ENCODE measurements at regions not wholly inside any gene's neighbourhood (a gene's known extent, or its start where the extent isn't known, plus 50 kb on each side); places are given as distances from the start of the nearest gene placed in this dataset.
A peak's percentile ranks its signal among the peaks of the same experiment; 100 is the strongest.

DNA sequence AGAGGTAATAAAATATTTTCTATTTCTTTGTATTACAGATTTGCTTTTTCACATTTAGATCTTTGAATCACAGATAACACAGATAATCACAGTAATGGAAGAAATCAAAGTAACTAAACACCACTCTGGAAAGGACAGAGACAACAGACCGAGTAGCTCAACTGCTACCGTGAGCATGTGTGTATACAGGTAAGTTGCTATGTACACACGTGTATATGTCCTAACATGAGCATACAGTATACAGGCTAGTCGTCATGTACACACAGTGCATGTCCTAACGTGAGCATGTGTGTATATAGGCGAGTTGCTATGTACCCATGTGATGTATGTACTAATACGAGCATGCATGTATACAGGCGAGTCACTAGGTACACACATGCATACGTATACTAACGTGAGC, 379.0 kb downstream of the THBS2 start:
- peaks cover 20% of the 10 kb centered on the region for H3K27me3 Mint-ChIP-seq
- H3K4me1 Mint-ChIP-seq (ENCODE audit: unreplicated experiment): peaks cover 33% of the 10 kb centered on the region

DNA sequence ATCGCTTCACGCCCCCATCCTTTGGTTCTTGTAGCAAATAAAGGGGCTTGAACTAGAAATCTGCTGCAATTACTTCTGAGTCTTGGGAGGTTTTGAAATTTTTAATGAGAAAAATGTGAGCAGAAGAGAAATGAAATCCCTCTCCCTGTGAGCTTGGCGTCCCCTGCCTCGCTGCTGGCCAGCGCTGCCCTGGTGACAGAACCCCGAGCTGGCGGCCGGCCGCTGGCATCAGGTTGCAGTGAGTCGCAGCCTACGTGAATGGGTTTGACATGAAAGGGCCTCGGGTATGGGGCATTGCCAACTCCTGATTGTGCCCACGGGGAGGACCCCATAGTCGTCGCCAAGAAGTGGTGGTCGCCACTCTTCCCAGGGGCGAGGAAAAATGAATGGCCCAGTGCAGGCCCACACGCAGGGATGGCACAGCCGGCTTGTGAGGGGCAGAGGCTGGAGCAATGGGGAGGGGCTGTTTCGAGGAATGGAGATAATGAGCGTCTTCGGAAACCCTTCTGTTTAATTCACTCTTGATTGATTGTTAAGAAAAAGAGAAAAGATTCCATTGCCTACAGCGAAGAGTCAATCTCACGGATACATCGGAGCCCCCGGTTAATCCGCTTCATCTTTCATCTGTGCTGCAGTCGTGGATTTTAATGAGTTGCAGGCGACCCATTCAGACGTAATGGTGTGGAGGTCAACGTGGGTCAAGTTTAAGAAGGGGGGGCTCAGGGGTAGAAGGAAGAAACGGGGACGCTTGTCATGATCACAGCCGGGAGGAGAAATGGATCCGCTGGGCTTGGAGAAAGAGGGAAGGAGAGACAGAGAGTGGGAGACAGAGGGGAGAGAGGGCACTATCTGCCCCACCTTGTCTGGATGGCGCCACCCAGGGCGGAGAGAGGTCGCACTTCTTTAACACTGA, 380.1 kb downstream of the THBS2 start:
- H3K27ac Mint-ChIP-seq: peak overlapping the region; percentile 38
- H3K4me1 Mint-ChIP-seq (ENCODE audit: unreplicated experiment): peaks cover 33% of the 10 kb centered on the region
- peaks cover 20% of the 10 kb centered on the region for H3K27me3 Mint-ChIP-seq

More for the DNA sequence above, 379.0 kb downstream of the THBS2 start:
- H3K9me3 Mint-ChIP-seq: no peaks in the 10 kb centered on the region
- no peak overlapping the region for H3K27ac Mint-ChIP-seq
- H3K36me3 Mint-ChIP-seq: no peaks in the 10 kb centered on the region
- TF ChIP-seq, protein P1, sequence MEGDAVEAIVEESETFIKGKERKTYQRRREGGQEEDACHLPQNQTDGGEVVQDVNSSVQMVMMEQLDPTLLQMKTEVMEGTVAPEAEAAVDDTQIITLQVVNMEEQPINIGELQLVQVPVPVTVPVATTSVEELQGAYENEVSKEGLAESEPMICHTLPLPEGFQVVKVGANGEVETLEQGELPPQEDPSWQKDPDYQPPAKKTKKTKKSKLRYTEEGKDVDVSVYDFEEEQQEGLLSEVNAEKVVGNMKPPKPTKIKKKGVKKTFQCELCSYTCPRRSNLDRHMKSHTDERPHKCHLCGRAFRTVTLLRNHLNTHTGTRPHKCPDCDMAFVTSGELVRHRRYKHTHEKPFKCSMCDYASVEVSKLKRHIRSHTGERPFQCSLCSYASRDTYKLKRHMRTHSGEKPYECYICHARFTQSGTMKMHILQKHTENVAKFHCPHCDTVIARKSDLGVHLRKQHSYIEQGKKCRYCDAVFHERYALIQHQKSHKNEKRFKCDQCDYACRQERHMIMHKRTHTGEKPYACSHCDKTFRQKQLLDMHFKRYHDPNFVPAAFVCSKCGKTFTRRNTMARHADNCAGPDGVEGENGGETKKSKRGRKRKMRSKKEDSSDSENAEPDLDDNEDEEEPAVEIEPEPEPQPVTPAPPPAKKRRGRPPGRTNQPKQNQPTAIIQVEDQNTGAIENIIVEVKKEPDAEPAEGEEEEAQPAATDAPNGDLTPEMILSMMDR (conservative IDR thresholded peaks at IDR 0.05): no peak
- DNase-seq (ENCODE audit: extremely low spot score, unreplicated experiment): no peak
- no peak overlapping the region for H3K4me3 Mint-ChIP-seq

DNA sequence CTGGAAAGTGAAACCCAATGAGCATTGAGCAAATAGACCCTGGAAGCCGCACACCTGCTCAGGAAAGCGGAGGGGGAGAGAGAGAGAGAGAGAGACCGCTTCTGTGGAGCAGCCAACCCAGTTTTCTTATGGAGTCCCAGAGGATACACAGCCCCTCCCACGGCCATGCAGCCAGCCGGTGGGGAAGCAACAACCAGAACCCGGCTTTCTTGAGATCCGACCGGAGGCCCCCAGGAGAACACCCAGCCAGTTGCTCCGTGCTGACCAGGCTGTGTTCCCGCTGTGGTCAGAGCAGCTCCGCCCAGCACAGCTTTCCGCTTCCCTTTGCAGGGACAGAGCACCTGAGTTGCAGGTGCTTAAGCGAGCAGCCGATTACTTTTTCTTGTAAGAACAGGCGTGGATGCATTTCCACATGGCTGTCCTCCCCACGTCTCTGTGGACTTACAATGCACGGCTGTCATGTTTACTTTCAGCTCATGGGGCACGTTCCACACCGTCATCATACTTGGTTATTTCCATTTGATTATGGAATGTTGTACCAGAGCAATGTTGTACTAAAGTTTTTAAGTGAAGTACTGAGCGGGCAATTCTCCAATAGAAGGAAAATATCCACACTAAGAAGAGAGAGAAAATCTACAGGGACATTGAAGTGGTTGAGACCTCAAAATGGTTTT, 381.9 kb downstream of the THBS2 start:
- Mint-ChIP-seq H3K4me3 (no peak overlapping the region), H3K36me3 (no peaks in the 10 kb centered on the region), H3K27ac (no peak overlapping the region), H3K27me3 (peaks cover 17% of the 10 kb centered on the region), H3K4me1 (ENCODE audit: unreplicated experiment) (peaks cover 30% of the 10 kb centered on the region), H3K9me3 (no peaks in the 10 kb centered on the region)
- TF ChIP-seq, protein P1 (conservative IDR thresholded peaks at IDR 0.05): no peak
- DNase-seq (ENCODE audit: extremely low spot score, unreplicated experiment): no peak

More for the DNA sequence above, 380.1 kb downstream of the THBS2 start:
- Mint-ChIP-seq H3K4me3 (peak overlapping the region; percentile 64), H3K9me3 (no peaks in the 10 kb centered on the region), H3K36me3 (no peaks in the 10 kb centered on the region)
- DNase-seq (ENCODE audit: extremely low spot score, unreplicated experiment): no peak
- TF ChIP-seq, protein P1 (conservative IDR thresholded peaks at IDR 0.05): no peak

DNA sequence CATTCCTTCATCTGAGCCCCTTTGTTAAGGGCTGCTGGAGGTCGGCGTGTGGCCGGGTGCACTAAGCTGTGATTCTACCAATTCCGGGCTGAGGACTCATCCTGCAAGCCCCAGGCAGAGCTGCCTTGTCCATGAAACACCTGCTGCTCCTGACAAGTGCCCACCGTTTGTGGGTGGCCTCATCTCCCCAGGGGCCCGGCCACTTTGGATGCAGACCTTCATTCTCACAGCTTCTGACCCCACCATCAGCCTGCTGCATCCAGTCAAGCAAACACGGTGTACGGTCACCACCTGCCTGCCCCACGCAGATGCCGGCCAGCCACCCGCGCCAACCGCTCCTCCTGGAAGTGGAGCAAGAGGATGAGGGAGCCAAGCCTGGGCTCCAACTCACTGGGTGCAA, 382.7 kb downstream of the THBS2 start:
- Mint-ChIP-seq H3K9me3 (no peaks in the 10 kb centered on the region), H3K4me1 (ENCODE audit: unreplicated experiment) (peaks cover 26% of the 10 kb centered on the region), H3K27me3 (peaks cover 17% of the 10 kb centered on the region), H3K27ac (no peak overlapping the region), H3K4me3 (no peak overlapping the region), H3K36me3 (no peaks in the 10 kb centered on the region)
- DNase-seq (ENCODE audit: extremely low spot score, unreplicated experiment): no peak
- TF ChIP-seq, protein P1 (conservative IDR thresholded peaks at IDR 0.05): no peak

DNA sequence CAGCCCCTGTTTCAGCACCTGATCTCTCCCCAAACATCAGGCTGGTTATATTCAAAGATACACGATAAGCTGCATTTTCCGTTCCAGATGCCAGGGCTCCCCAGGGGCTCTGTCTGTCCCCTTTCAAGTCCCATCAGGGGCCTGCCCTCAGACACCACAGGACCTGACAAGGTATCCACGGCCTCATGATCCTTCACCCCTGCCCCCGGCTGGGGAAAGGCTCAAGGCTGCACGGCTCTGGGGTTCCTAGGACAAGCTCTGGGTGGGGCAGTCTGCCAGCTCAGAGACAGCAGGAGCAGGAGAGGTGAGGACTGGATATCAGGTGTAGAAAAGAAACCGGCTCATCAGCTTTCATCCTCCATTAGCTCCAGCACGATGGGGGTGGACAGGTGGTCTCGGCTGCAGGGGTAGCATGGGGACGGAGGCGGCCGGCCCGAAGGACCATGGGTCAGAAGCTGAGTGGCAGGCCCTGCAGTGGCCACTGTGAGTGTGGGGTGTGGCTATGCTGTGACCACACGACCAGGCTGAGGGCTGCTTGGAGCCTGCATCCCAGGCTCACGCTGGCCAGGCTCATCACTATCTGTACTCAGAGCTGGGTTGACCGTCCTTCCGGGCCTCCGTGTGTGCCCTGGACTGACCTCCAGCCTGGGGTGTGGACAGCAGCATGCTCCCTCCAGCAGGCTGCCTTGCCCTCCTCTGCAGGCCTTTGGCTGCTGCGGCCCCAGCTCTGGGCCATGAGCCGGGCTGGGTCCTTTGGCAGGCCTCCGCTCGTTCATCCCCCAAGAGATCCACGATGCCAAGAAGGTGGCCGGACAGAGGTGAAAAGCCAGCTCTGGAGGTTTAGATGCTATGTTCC, 386.2 kb downstream of the THBS2 start:
- TF ChIP-seq, protein P1 (conservative IDR thresholded peaks at IDR 0.05): no peak
- H3K27ac Mint-ChIP-seq: peak overlapping the region; percentile 42
- H3K9me3 Mint-ChIP-seq: no peaks in the 10 kb centered on the region
- no peak overlapping the region for H3K4me3 Mint-ChIP-seq
- peaks cover 4% of the 10 kb centered on the region for H3K27me3 Mint-ChIP-seq
- H3K4me1 Mint-ChIP-seq (ENCODE audit: unreplicated experiment): peaks cover 9% of the 10 kb centered on the region
- DNase-seq (ENCODE audit: extremely low spot score, unreplicated experiment): peak; percentile 63
- no peaks in the 10 kb centered on the region for H3K36me3 Mint-ChIP-seq

Data from type B pancreatic cell (in vitro differentiated cells).